ENCODE measurements at regions not wholly inside any gene's neighbourhood (a gene's known extent, or its start where the extent isn't known, plus 50 kb on each side); places are given as distances from the start of the nearest gene placed in this dataset.

DNA sequence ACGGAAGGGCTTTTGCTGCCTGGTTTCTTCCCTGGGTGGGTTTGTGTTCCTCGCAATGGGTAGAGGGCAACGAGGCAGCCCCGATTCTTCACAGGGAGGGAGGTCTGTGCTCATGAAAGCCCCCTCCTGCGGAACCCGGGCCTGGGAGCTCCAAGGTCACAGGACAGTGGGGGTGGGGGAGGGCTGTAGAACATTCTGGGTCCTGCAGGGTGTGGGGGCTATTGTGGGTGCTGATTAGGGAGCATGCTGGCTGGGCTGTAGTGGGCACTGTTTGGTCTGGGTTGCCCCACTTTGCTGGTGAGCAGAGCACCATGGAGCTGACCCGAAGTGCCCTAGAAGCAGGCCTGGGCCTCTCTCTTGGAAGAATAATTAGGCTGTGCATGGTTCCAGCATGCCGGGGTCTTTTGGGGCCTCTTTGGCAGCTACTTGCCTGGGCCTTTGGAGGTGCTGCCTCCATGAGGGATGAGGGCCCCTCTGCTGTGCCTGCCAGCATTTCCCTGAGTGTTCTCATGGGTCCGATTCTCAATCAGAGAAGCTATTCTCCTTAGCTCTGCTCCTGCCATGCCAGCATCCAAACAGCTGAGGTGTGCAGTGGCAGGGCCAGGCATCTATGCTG lies 232.2 kb upstream of the HS6ST1 start:
- Mint-ChIP-seq H3K27me3 (no peaks in the 10 kb centered on the region), H3K36me3 (ENCODE audit: low read depth) (no peaks in the 10 kb centered on the region), H3K27ac (no peak overlapping the region), H3K9me3 (no peaks in the 10 kb centered on the region), H3K4me1 (ENCODE audit: low read depth) (no peaks in the 10 kb centered on the region), H3K4me3 (no peak overlapping the region)
- TF ChIP-seq, protein P1, sequence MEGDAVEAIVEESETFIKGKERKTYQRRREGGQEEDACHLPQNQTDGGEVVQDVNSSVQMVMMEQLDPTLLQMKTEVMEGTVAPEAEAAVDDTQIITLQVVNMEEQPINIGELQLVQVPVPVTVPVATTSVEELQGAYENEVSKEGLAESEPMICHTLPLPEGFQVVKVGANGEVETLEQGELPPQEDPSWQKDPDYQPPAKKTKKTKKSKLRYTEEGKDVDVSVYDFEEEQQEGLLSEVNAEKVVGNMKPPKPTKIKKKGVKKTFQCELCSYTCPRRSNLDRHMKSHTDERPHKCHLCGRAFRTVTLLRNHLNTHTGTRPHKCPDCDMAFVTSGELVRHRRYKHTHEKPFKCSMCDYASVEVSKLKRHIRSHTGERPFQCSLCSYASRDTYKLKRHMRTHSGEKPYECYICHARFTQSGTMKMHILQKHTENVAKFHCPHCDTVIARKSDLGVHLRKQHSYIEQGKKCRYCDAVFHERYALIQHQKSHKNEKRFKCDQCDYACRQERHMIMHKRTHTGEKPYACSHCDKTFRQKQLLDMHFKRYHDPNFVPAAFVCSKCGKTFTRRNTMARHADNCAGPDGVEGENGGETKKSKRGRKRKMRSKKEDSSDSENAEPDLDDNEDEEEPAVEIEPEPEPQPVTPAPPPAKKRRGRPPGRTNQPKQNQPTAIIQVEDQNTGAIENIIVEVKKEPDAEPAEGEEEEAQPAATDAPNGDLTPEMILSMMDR (IDR thresholded peaks at IDR 0.05), result no peak
- no peaks in the 10 kb centered on the region for H3K27me3 ChIP-seq (ENCODE audit: control insufficient read depth in 1 of 2, insufficient read depth in 2 of 2, low read length in 2 of 2)
- H3K36me3 ChIP-seq (ENCODE audit: insufficient read depth, low read length), result no peaks in the 10 kb centered on the region
- ATAC-seq (ENCODE audit: poor library complexity) (no peak), DNase-seq (no peak)
- H3K9me3 ChIP-seq (ENCODE audit: control insufficient read depth in 1 of 2, insufficient read depth in 1 of 2, low read length in 2 of 2), result no peaks in the 10 kb centered on the region
- ChIA-PET POLR2A (no interaction called here), CTCF (no interaction called here)
- H3K4me1 ChIP-seq (ENCODE audit: insufficient read depth, low read length), result no peaks in the 10 kb centered on the region
- no peak overlapping the region for H3K27ac ChIP-seq (ENCODE audit: low read depth in 1 of 2, low read length in 2 of 2)
- no peak overlapping the region for H3K4me3 ChIP-seq (ENCODE audit: low read length)
- intact Hi-C loops (cut with DNase I, micrococcal nuclease), result no loop called here

DNA sequence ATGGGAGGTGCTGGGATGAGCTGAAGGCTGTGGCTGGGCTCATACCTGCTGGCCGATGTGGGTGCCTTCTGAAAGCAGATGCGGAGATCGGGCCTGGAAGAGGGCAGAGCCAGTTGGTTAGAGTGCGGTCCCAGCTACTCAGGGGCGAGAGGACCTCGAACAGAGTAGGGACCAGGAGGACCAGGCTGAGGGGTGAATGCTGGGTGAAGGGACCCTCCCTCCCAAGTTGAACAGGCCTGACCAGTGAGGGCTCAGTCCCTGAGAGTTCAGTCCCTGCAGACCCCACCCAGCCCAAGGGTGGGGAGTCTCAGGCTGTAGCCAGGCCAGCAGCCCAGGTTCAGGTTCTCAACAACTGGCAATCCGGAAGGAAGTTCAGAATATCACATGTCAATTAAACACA lies 232.8 kb upstream of the HS6ST1 start:
- no peaks in the 10 kb centered on the region for H3K36me3 ChIP-seq (ENCODE audit: insufficient read depth, low read length)
- no peaks in the 10 kb centered on the region for H3K4me1 ChIP-seq (ENCODE audit: insufficient read depth, low read length)
- TF ChIP-seq, protein P1 (IDR thresholded peaks at IDR 0.05), result no peak
- no peaks in the 10 kb centered on the region for H3K9me3 ChIP-seq (ENCODE audit: control insufficient read depth in 1 of 2, insufficient read depth in 1 of 2, low read length in 2 of 2)
- POLR2A ChIA-PET, result no interaction called here
- H3K27me3 Mint-ChIP-seq, result no peaks in the 10 kb centered on the region
- no peaks in the 10 kb centered on the region for H3K9me3 Mint-ChIP-seq
- no peak overlapping the region for H3K4me3 ChIP-seq (ENCODE audit: low read length)
- no peak overlapping the region for H3K27ac ChIP-seq (ENCODE audit: low read depth in 1 of 2, low read length in 2 of 2)
- H3K4me3 Mint-ChIP-seq, result no peak overlapping the region
- intact Hi-C loops (cut with DNase I, micrococcal nuclease), result no loop called here
- no peak for ATAC-seq (ENCODE audit: poor library complexity)
- H3K4me1 Mint-ChIP-seq (ENCODE audit: low read depth), result no peaks in the 10 kb centered on the region
- H3K36me3 Mint-ChIP-seq (ENCODE audit: low read depth), result no peaks in the 10 kb centered on the region
- CTCF ChIA-PET, result no interaction called here
- DNase-seq, result no peak
- no peak overlapping the region for H3K27ac Mint-ChIP-seq
- H3K27me3 ChIP-seq (ENCODE audit: control insufficient read depth in 1 of 2, insufficient read depth in 2 of 2, low read length in 2 of 2), result no peaks in the 10 kb centered on the region

DNA sequence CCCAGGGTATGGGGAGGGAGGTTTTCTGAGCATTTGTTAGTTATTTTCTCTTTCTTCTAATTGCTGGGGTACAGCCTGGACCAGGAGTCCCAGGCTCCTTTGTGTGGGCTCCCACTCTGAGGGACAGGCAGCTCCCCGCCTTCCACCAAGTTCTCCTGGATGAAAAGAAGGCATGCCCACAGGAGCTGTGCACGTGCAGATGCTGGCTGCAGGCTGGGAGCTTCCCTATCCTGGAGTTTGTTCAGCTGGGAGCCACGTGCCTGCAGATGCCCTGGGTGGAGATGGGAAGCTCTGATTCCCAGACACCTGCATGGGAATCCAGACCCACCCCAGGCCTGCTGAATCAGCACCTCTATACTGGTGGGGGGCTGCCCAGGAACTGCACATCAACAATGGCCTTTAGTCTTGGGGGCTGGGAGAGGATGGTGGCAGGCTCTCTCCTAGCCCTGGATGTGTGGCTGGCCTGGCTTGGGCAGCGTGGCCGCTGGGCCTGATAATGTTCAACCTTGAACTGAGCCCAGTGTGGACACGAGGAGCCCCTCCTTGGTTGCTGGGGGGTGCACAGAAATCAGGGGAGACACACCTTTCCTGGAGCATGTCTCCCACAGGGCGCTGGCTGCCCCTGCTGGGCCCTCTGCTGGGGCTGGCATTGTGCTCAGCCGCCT lies 233.6 kb upstream of the HS6ST1 start:
- ATAC-seq (ENCODE audit: poor library complexity) (no peak), DNase-seq (no peak)
- Mint-ChIP-seq H3K4me1 (ENCODE audit: low read depth) (no peaks in the 10 kb centered on the region), H3K9me3 (no peaks in the 10 kb centered on the region), H3K36me3 (ENCODE audit: low read depth) (no peaks in the 10 kb centered on the region), H3K27ac (no peak overlapping the region), H3K4me3 (no peak overlapping the region), H3K27me3 (no peaks in the 10 kb centered on the region)
- no peaks in the 10 kb centered on the region for H3K27me3 ChIP-seq (ENCODE audit: control insufficient read depth in 1 of 2, insufficient read depth in 2 of 2, low read length in 2 of 2)
- H3K4me3 ChIP-seq (ENCODE audit: low read length), result no peak overlapping the region
- no peaks in the 10 kb centered on the region for H3K9me3 ChIP-seq (ENCODE audit: control insufficient read depth in 1 of 2, insufficient read depth in 1 of 2, low read length in 2 of 2)
- TF ChIP-seq, protein P1 (IDR thresholded peaks at IDR 0.05), result no peak
- ChIA-PET CTCF (no interaction called here), POLR2A (no interaction called here)
- H3K27ac ChIP-seq (ENCODE audit: low read depth in 1 of 2, low read length in 2 of 2), result no peak overlapping the region
- intact Hi-C loops (cut with DNase I, micrococcal nuclease), result no loop called here
- H3K36me3 ChIP-seq (ENCODE audit: insufficient read depth, low read length), result no peaks in the 10 kb centered on the region
- no peaks in the 10 kb centered on the region for H3K4me1 ChIP-seq (ENCODE audit: insufficient read depth, low read length)

All from CD4-positive, alpha-beta T cell (primary cell).